ENCODE measurements at regions not wholly inside any gene's neighbourhood (a gene's known extent, or its start where the extent isn't known, plus 50 kb on each side); places are given as distances from the start of the nearest gene placed in this dataset.
A peak's percentile ranks its signal among the peaks of the same experiment; 100 is the strongest.

- Histone ChIP-seq H3K27me3 (replicated peaks; ENCODE audit: control insufficient read depth, insufficient read depth, low read length) (no peaks in the 10 kb centered on the region), H3K9ac (ENCODE audit: low read length) (no peak overlapping the region), H3K9me3 (ENCODE audit: control insufficient read depth, low read length) (no peaks in the 10 kb centered on the region), H3K4me3 (ENCODE audit: low read length) (no peak overlapping the region), H3K36me3 (ENCODE audit: control insufficient read depth, insufficient read depth, low read length, severe bottlenecking) (no peaks in the 10 kb centered on the region), H3K4me1 (ENCODE audit: control insufficient read depth, insufficient read depth, low read length) (peaks cover 16% of the 10 kb centered on the region)
- no peak for DNase-seq (ENCODE audit: low read depth)
Measured at GRCh38 chr13:32877491-32877890, 138.7 kb upstream of the KL start.

GRCh38 chr13:32878163-32878562, 138.1 kb upstream of the KL start:
- Histone ChIP-seq H3K27me3 (replicated peaks; ENCODE audit: control insufficient read depth, insufficient read depth, low read length) (no peaks in the 10 kb centered on the region), H3K4me1 (ENCODE audit: control insufficient read depth, insufficient read depth, low read length) (peaks cover 18% of the 10 kb centered on the region), H3K4me3 (ENCODE audit: low read length) (no peak overlapping the region), H3K9me3 (ENCODE audit: control insufficient read depth, low read length) (no peaks in the 10 kb centered on the region), H3K36me3 (ENCODE audit: control insufficient read depth, insufficient read depth, low read length, severe bottlenecking) (no peaks in the 10 kb centered on the region), H3K9ac (ENCODE audit: low read length) (no peak overlapping the region)
- DNase-seq (ENCODE audit: low read depth) = no peak

DNA sequence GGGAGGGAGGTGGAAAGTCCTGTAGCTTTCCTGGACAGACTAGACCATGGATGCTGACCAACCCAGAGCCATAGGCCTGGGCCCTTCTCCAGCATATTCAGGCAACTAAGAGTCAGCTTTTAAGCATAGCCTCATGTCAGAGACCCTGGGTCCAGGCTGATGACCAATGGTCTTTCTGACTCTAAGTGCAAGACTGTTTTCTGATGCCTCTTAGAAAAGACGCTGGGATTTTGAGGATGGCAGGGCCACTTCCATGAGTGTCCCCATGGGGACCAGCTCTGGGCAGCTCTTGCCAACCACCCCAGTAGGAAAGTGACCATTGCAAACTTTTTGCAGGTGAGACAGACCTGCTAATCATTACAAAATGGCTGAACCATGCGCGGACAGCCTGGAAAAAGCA, 135.6 kb upstream of the KL start:
- Histone ChIP-seq H3K4me3 (ENCODE audit: low read length) (peak overlapping the region; percentile 49), H3K4me1 (ENCODE audit: control insufficient read depth, insufficient read depth, low read length) (peaks cover 25% of the 10 kb centered on the region), H3K27me3 (replicated peaks; ENCODE audit: control insufficient read depth, insufficient read depth, low read length) (no peaks in the 10 kb centered on the region), H3K9ac (ENCODE audit: low read length) (no peak overlapping the region), H3K36me3 (ENCODE audit: control insufficient read depth, insufficient read depth, low read length, severe bottlenecking) (no peaks in the 10 kb centered on the region), H3K9me3 (ENCODE audit: control insufficient read depth, low read length) (no peaks in the 10 kb centered on the region)
- DNase-seq (ENCODE audit: low read depth) = no peak

DNA sequence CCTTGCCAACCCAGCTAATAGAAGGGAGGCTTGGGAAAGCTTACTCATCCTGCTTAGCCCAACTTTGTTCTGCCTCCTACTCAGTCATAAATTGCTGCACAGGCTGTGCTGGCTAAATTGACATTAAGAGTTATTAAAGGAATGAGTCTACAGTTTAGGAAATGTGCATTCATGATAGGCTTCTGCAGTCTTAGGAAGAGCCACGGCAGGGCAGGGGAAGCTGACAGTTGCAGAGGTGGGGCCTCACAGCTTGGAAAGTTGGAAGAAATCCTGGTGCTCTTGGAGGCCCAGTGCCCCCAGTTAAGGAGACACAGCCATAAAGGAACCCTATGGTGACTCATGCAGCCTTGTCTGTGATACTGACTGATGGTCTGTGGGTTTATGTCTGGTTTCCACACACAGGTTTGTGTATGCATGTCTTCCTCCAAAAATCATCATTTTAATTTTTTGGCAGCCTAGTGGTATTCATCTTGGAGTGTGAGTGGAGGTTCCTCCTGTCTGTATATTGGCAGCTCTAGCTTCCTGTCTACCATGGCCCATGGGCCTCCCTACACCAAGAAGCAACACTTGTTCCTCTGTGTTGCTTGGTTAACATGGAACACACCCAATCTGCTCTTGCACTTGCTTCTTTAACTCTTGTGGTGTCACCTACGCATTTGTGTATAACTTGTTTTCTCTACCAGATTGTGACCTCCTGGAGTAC, 135.0 kb upstream of the KL start:
- peak; percentile 39 for DNase-seq (ENCODE audit: low read depth)

DNA sequence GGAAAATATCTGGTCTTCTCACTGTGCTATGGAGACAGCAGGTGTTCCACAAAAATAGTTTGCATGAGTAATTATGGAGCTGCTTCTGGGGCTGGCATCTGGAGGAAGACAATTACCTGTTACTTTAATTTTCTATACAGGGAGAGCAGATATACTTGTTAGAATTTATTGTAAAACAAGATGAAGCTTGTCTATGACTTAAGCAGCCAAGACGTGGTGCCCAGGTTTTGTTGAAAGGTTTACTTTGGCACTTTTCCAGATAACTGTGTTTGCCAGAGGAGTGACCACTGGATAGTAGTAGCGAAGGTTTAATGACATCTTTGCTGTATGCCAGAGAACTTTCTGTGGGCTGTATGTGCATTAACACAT, 134.5 kb upstream of the KL start:
- DNase-seq (ENCODE audit: low read depth) = no peak
- no peaks in the 10 kb centered on the region for H3K36me3 ChIP-seq (ENCODE audit: control insufficient read depth, insufficient read depth, low read length, severe bottlenecking)

More for the DNA sequence above, 135.0 kb upstream of the KL start:
- Histone ChIP-seq H3K27me3 (replicated peaks; ENCODE audit: control insufficient read depth, insufficient read depth, low read length) (no peaks in the 10 kb centered on the region), H3K4me3 (ENCODE audit: low read length) (peak overlapping the region; percentile 49), H3K9ac (ENCODE audit: low read length) (no peak overlapping the region), H3K4me1 (ENCODE audit: control insufficient read depth, insufficient read depth, low read length) (peaks cover 25% of the 10 kb centered on the region), H3K9me3 (ENCODE audit: control insufficient read depth, low read length) (no peaks in the 10 kb centered on the region), H3K36me3 (ENCODE audit: control insufficient read depth, insufficient read depth, low read length, severe bottlenecking) (no peaks in the 10 kb centered on the region)

GRCh38 chr13:32882691-32883090, 133.5 kb upstream of the KL start:
- DNase-seq (ENCODE audit: low read depth) = no peak
- H3K27me3 ChIP-seq (replicated peaks; ENCODE audit: control insufficient read depth, insufficient read depth, low read length) = no peaks in the 10 kb centered on the region
- peaks cover 6% of the 10 kb centered on the region for H3K9me3 ChIP-seq (ENCODE audit: control insufficient read depth, low read length)
- H3K4me3 ChIP-seq (ENCODE audit: low read length) = no peak overlapping the region
- peaks cover 25% of the 10 kb centered on the region for H3K4me1 ChIP-seq (ENCODE audit: control insufficient read depth, insufficient read depth, low read length)
- H3K9ac ChIP-seq (ENCODE audit: low read length) = no peak overlapping the region
- no peaks in the 10 kb centered on the region for H3K36me3 ChIP-seq (ENCODE audit: control insufficient read depth, insufficient read depth, low read length, severe bottlenecking)

More for the DNA sequence above, 134.5 kb upstream of the KL start:
- Histone ChIP-seq H3K9me3 (ENCODE audit: control insufficient read depth, low read length) (no peaks in the 10 kb centered on the region), H3K27me3 (replicated peaks; ENCODE audit: control insufficient read depth, insufficient read depth, low read length) (no peaks in the 10 kb centered on the region), H3K4me3 (ENCODE audit: low read length) (no peak overlapping the region), H3K4me1 (ENCODE audit: control insufficient read depth, insufficient read depth, low read length) (peaks cover 25% of the 10 kb centered on the region), H3K9ac (ENCODE audit: low read length) (no peak overlapping the region)

- peaks cover 13% of the 10 kb centered on the region for H3K9me3 ChIP-seq (ENCODE audit: control insufficient read depth, low read length)
- H3K36me3 ChIP-seq (ENCODE audit: control insufficient read depth, insufficient read depth, low read length, severe bottlenecking) = no peaks in the 10 kb centered on the region
- no peak overlapping the region for H3K9ac ChIP-seq (ENCODE audit: low read length)
- DNase-seq (ENCODE audit: low read depth) = peak; percentile 29
- H3K4me1 ChIP-seq (ENCODE audit: control insufficient read depth, insufficient read depth, low read length) = peaks cover 25% of the 10 kb centered on the region
- H3K4me3 ChIP-seq (ENCODE audit: low read length) = no peak overlapping the region
- no peaks in the 10 kb centered on the region for H3K27me3 ChIP-seq (replicated peaks; ENCODE audit: control insufficient read depth, insufficient read depth, low read length)
Measured at GRCh38 chr13:32883474-32883873, 132.7 kb upstream of the KL start.

GRCh38 chr13:32887617-32888016, 128.6 kb upstream of the KL start:
- H3K4me3 ChIP-seq (ENCODE audit: low read length) = no peak overlapping the region
- peaks cover 13% of the 10 kb centered on the region for H3K9me3 ChIP-seq (ENCODE audit: control insufficient read depth, low read length)
- H3K4me1 ChIP-seq (ENCODE audit: control insufficient read depth, insufficient read depth, low read length) = peaks cover 12% of the 10 kb centered on the region
- H3K9ac ChIP-seq (ENCODE audit: low read length) = no peak overlapping the region
- H3K36me3 ChIP-seq (ENCODE audit: control insufficient read depth, insufficient read depth, low read length, severe bottlenecking) = no peaks in the 10 kb centered on the region
- H3K27me3 ChIP-seq (replicated peaks; ENCODE audit: control insufficient read depth, insufficient read depth, low read length) = no peaks in the 10 kb centered on the region
- no peak for DNase-seq (ENCODE audit: low read depth)

DNA sequence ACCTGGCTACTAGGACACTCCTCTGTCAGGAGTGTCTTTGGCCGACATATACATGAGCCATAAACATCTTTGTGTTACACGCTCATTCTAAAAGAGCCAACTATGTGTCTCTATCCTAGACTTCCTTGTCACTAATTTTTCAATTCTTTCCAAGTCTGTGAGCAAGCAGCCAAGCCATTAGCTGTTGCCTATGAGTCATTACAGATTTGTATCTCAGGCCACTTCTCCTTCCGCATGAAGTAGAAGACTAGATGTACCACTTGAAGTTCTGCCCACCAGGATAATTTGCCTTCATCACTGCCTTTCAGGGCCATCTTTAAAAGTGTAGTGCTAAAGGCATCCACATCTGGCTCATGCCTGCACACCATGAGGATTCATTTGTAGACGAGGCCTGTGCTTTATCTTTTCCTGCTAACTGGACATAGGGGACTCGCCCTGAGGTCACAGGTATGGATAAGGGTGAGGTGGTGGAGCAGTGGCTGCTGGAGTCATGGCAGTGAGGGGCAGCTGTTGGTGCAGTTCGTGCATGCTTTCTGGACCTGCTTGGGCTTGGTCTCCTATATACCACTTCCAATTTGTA, 126.1 kb upstream of the KL start:
- no peak for DNase-seq (ENCODE audit: low read depth)
- H3K9me3 ChIP-seq (ENCODE audit: control insufficient read depth, low read length) = peaks cover 13% of the 10 kb centered on the region
- H3K9ac ChIP-seq (ENCODE audit: low read length) = no peak overlapping the region
- H3K4me3 ChIP-seq (ENCODE audit: low read length) = no peak overlapping the region
- H3K27me3 ChIP-seq (replicated peaks; ENCODE audit: control insufficient read depth, insufficient read depth, low read length) = no peaks in the 10 kb centered on the region
- peaks cover 17% of the 10 kb centered on the region for H3K4me1 ChIP-seq (ENCODE audit: control insufficient read depth, insufficient read depth, low read length)
- no peaks in the 10 kb centered on the region for H3K36me3 ChIP-seq (ENCODE audit: control insufficient read depth, insufficient read depth, low read length, severe bottlenecking)

DNA sequence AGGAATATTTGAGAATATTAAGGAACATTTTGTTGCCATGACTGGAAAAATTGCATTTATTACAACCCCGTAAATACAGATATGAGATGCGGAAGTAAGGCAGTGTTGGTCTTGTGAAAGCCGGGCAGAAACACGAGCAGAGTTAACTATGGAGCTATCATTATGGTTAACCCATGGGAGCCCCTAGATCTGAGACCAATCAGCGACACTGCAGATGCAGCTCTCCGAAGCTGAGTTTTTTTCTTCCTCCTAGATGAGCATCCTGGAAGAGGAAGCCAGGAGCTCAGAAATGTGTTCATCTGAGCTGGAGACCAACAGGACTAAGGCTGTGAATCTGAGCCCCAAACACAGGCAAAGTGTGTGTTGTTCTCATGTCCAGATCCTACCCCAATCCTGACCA, 123.0 kb upstream of the KL start:
- peaks cover 2% of the 10 kb centered on the region for H3K9me3 ChIP-seq (ENCODE audit: control insufficient read depth, low read length)

DNA sequence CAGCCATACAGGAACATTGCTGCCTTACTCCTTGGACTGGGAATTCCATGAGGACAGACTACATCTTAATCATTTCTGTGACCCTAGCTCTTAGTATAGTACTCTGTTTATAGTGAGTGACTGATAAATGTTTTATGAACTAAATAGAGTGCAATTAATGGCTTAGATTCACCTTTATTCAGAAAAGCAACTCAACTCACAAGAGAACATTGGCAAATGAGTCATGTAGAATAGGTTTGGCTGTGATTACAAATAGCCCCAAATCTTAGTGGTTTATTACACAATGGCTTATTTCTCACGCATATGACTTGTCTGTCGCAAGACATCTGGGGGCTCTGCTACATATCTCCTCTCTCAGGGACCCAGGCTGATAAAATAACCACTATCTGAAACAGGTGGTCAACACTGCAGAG, 121.6 kb upstream of the KL start:
- DNase-seq (ENCODE audit: low read depth) = peak; percentile 63
- H3K27me3 ChIP-seq (replicated peaks; ENCODE audit: control insufficient read depth, insufficient read depth, low read length) = no peaks in the 10 kb centered on the region
- H3K4me1 ChIP-seq (ENCODE audit: control insufficient read depth, insufficient read depth, low read length) = peaks cover 22% of the 10 kb centered on the region
- H3K9ac ChIP-seq (ENCODE audit: low read length) = no peak overlapping the region
- no peak overlapping the region for H3K4me3 ChIP-seq (ENCODE audit: low read length)
- no peaks in the 10 kb centered on the region for H3K9me3 ChIP-seq (ENCODE audit: control insufficient read depth, low read length)
- H3K36me3 ChIP-seq (ENCODE audit: control insufficient read depth, insufficient read depth, low read length, severe bottlenecking) = no peaks in the 10 kb centered on the region

More for the DNA sequence above, 123.0 kb upstream of the KL start:
- Histone ChIP-seq H3K36me3 (ENCODE audit: control insufficient read depth, insufficient read depth, low read length, severe bottlenecking) (no peaks in the 10 kb centered on the region), H3K27me3 (replicated peaks; ENCODE audit: control insufficient read depth, insufficient read depth, low read length) (no peaks in the 10 kb centered on the region), H3K4me3 (ENCODE audit: low read length) (no peak overlapping the region), H3K9ac (ENCODE audit: low read length) (no peak overlapping the region), H3K4me1 (ENCODE audit: control insufficient read depth, insufficient read depth, low read length) (peaks cover 22% of the 10 kb centered on the region)
- no peak for DNase-seq (ENCODE audit: low read depth)

- peaks cover 19% of the 10 kb centered on the region for H3K4me1 ChIP-seq (ENCODE audit: control insufficient read depth, insufficient read depth, low read length)
- DNase-seq (ENCODE audit: low read depth) = no peak
- H3K4me3 ChIP-seq (ENCODE audit: low read length) = no peak overlapping the region
- H3K9ac ChIP-seq (ENCODE audit: low read length) = no peak overlapping the region
- H3K27me3 ChIP-seq (replicated peaks; ENCODE audit: control insufficient read depth, insufficient read depth, low read length) = no peaks in the 10 kb centered on the region
- no peaks in the 10 kb centered on the region for H3K9me3 ChIP-seq (ENCODE audit: control insufficient read depth, low read length)
- no peaks in the 10 kb centered on the region for H3K36me3 ChIP-seq (ENCODE audit: control insufficient read depth, insufficient read depth, low read length, severe bottlenecking)
Measured at GRCh38 chr13:32895296-32895695, 120.9 kb upstream of the KL start.

Measured in adipocyte (in vitro differentiated cells).